ENCODE measurements at regions not wholly inside any gene's neighbourhood (a gene's known extent, or its start where the extent isn't known, plus 50 kb on each side); places are given as distances from the start of the nearest gene placed in this dataset.

DNA sequence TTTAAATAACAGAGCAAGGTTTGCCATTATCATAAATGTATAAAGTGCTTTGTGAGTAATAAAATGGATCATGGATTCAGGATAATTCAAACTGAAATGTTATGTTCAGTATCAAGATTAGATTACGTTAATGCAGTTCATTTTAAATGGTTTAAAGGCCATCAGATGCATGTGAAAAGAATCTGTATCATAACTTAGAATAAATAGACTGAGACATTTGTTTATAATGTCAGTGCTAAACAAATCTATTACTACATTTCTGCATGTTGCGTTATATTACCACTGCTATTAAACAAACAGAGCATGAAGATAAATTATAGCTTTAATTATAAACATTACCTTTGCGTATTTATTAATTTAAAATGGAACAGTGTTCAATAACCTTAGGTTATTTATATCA, 160.2 kb downstream of the TOX3 start:
- no peak for FAIRE-seq
- TF ChIP-seq, protein P1, sequence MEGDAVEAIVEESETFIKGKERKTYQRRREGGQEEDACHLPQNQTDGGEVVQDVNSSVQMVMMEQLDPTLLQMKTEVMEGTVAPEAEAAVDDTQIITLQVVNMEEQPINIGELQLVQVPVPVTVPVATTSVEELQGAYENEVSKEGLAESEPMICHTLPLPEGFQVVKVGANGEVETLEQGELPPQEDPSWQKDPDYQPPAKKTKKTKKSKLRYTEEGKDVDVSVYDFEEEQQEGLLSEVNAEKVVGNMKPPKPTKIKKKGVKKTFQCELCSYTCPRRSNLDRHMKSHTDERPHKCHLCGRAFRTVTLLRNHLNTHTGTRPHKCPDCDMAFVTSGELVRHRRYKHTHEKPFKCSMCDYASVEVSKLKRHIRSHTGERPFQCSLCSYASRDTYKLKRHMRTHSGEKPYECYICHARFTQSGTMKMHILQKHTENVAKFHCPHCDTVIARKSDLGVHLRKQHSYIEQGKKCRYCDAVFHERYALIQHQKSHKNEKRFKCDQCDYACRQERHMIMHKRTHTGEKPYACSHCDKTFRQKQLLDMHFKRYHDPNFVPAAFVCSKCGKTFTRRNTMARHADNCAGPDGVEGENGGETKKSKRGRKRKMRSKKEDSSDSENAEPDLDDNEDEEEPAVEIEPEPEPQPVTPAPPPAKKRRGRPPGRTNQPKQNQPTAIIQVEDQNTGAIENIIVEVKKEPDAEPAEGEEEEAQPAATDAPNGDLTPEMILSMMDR (IDR thresholded peaks at IDR 0.05; ENCODE audit: insufficient read depth, missing control alignments) = no peak
- no peak for DNase-seq (ENCODE audit: insufficient read length, low spot score)

DNA sequence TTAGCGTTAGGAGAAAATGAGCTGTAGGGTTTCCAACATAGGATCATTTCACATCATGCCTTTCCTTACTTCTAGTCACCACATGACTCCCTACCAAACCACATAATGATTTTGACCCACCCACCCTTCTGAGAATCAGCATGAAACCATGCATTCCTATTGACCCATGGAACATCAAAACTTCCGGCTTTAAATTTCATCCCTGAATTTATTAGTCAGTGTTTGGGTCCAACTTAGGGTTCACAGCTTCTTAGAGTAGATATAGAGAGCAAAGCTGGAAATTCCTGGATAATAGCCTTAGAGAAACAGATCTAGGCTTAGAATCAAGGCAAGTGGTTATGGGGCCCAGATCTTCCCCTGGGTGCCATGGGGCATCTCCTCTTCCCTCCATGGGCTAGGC, 162.6 kb downstream of the TOX3 start:
- FAIRE-seq (no peak), DNase-seq (ENCODE audit: insufficient read length, low spot score) (no peak)
- TF ChIP-seq, protein P1 (IDR thresholded peaks at IDR 0.05; ENCODE audit: insufficient read depth, missing control alignments) = no peak

DNA sequence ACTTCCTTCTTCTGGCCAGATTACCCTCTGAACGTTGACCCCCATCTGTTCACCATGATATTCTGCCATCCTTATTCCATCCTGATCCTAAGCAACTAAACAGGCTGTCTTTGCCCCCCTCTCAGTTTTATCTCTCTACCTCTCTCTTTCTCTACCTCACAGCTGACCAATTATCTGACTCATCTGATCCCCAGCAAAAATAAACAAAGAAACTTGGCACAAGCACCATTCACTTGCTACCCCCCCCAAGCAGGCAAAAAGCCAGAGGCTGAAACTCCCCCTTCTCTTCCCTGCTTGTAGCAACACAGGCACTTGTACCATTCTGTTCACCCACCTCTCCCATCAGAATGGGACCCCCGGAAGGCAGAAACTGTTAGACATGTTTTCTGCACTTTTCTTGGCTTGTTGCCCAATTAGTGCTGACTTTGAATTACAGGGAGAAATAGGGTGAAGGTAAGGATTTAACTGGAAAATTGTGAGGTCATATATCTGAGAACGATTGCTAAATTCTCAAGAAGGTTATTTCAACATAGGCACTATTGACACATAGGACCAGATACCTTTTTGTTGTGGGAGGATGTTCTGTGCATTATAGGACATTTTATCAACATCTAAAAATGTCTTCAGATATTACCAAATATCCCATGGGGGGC, 163.2 kb downstream of the TOX3 start:
- no peak for DNase-seq (ENCODE audit: insufficient read length, low spot score)
- TF ChIP-seq, protein P1 (IDR thresholded peaks at IDR 0.05; ENCODE audit: insufficient read depth, missing control alignments) = no peak
- FAIRE-seq = no peak

DNA sequence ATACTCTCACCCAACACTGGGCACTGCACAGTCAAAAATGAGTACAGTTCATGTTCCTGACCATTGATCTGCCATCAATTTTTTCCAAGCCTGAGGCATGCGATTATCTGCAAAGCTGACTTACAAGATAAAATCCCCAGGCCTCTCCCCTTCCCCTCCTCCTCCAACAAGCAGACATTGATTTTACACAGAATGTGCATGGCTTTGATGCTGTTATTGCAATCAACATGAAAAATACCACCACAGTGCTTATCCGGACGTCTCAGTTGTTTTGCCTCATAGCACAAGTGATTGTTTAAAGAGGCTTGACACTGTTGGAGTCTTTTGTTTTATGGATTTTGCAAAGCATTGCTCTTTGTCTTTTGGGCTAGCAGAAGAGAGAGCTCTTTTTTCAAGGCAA, 163.8 kb downstream of the TOX3 start:
- FAIRE-seq (no peak), DNase-seq (ENCODE audit: insufficient read length, low spot score) (no peak)
- TF ChIP-seq, protein P1 (IDR thresholded peaks at IDR 0.05; ENCODE audit: insufficient read depth, missing control alignments) = no peak

DNA sequence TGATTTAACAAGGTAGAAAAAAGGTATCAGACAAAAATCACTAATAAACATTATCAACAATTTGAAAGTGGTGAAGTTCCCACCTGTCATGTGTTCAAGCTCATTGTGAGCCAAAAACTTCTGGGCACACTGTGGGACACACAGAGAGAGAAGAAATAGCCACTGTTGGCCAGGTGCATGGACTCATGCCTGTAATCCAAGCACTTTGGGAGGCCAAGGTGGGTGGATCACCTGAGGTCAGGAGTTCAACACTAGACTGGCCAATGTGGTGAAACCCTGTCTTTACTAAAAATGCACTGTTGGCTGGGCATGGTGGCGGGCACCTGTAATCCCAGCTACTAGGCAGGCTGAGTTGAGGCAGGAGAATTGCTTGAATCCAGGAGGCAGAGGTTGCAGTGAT, 167.4 kb downstream of the TOX3 start:
- TF ChIP-seq, protein P1 (IDR thresholded peaks at IDR 0.05; ENCODE audit: insufficient read depth, missing control alignments) = no peak
- FAIRE-seq = no peak

DNA sequence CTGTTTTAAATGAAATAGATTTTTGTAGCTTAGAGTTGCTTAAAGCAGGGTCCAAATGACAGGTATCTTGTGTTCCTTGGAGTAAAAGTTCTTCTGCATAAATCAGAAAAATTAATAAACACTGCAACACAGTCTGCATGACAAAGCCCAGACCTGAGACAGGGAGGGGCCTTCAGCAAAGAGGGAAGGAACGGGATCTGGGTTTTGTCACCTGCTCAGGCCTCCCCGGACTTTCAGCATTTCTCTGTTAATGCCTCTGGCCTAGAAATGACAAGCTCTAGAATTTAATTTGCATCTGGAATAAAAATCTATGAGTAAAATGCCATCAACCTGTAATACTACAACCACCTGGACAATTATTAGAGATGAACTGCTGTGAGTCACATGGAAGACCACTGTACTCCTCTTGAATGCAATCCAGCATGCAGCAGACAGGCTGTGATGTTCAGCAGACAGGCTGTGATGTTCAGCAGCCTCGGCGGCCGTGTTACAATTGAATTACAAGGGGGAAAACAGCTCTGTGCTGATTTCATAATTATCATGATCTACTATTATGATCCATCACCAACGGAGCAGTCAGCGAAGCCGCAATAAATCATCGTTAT, 170.2 kb downstream of the TOX3 start:
- no peak for DNase-seq (ENCODE audit: insufficient read length, low spot score)
- TF ChIP-seq, protein P1 (IDR thresholded peaks at IDR 0.05; ENCODE audit: insufficient read depth, missing control alignments) = no peak
- FAIRE-seq = no peak

More for the DNA sequence above, 167.4 kb downstream of the TOX3 start:
- no peak for DNase-seq (ENCODE audit: insufficient read length, low spot score)

DNA sequence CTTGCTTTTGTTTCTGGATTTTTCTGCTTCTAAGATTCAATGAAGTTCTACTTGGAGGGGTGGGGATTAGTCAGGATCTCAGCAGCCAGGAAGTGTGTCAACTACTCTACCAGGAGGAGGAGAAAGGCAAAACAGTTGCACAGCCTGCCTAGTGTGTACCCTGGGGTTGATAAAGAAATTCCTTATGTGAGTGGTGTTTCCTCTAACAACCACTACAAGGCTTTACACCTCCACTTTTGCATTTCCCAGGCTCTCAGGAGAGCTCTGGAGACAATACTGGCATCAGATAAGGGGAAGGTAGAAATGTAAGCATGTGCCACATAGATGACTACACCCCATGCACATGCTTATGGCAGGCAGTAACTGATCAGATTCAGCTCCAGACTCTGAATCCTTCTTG, 174.6 kb downstream of the TOX3 start:
- FAIRE-seq = no peak
- no peak for DNase-seq (ENCODE audit: insufficient read length, low spot score)
- TF ChIP-seq, protein P1 (IDR thresholded peaks at IDR 0.05; ENCODE audit: insufficient read depth, missing control alignments) = no peak
